Inflammatory macrophage treated with lipopolysaccharide for 1 hour (primary cell): ENCODE measurements at regions not wholly inside any gene's neighbourhood (a gene's known extent, or its start where the extent isn't known, plus 50 kb on each side); places are given as distances from the start of the nearest gene placed in this dataset.

ENCODE experiments used
- DNase-seq, 2 donors: peaks; one replicate each; pipeline ENCODE4 v3.0.0-alpha.2; 2020 to 2022

DNA sequence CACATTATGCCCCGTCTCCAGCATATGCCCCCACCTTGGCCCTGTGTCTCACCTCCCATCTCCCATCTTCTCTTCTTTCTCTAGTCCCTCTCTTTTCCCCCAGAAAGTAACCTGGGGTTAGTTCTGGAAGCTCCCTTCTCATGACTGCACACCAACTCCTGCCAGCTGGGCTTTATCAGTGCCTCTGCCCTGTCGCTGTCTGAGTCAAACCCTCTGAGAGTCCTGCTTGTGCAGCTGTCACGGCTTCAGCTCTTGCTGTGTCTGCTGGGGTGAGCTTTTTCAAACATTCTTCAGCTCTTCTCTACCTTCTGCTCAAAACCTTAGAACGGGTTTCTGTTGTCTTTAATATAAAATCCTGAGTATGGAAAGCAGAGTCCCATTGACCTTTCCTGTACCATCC is 304.5 kb upstream of the B3GAT1 start:
- no peak for DNase-seq

DNA sequence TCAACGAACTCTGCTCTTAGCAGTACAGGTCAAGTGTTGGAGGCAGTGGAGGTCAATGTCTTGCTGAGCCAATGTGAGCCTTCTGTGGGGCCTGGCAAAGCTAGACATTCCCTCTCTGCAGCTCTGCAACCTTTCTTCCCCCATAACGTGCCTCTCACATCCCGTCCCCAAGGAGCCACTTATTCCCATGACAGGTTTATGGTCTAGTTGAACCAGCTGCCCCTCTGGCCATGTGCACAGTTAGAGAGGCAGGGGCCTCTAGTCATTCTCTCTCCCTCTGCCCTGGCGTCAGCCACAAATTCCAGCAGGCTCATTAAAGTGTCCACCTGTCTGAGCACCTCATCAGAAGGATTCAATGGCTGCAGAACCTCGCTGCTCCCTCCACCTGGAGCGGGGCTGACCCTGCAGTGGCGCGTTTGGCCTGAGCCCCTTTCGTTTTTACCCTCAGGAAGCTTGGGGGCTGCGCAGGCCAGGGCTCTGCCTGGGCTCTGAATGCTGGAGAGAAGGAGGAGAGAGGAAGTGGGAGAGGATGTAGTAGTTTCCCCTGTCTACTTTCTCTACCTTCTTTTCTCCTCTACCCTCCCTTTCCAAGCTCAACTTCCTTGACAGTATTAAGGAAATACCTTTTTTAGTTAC is 302.1 kb upstream of the B3GAT1 start:
- no peak for DNase-seq

- no peak for DNase-seq
Measured at GRCh38 chr11:134712228-134713145, 300.4 kb upstream of the B3GAT1 start.

- DNase-seq: no peak
Measured at GRCh38 chr11:134711588-134711987, 299.5 kb upstream of the B3GAT1 start.

DNA sequence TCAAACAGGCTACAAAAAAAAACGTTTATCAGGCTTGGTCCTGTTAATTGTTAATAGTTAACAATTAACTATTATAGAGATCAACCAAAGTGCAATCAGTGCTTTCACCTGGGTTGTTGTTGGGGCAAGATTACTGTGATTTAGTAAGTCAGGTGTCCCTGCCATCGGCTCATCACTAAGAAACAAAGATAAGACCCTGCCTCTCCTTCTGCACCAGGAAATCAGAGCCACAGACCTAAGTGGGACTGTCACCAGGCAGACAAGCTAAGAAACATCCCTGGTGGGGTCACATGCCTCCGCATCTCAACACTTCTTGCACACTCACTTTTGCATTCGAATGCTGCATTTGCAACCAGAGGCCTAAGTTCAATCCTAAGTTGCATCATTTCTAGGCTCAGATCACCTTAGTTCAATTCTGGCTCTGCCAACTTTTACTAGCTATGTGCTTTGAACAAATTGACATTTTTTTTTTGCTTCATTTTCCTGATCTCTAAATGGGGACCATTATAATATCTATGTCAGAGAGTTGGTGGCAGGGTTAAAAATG is 298.9 kb upstream of the B3GAT1 start:
- DNase-seq: no peak

GRCh38 chr11:134705858-134706257 is 293.8 kb upstream of the B3GAT1 start:
- DNase-seq: no peak

- no peak for DNase-seq
Measured at GRCh38 chr11:134702827-134703226, 290.8 kb upstream of the B3GAT1 start.

DNA sequence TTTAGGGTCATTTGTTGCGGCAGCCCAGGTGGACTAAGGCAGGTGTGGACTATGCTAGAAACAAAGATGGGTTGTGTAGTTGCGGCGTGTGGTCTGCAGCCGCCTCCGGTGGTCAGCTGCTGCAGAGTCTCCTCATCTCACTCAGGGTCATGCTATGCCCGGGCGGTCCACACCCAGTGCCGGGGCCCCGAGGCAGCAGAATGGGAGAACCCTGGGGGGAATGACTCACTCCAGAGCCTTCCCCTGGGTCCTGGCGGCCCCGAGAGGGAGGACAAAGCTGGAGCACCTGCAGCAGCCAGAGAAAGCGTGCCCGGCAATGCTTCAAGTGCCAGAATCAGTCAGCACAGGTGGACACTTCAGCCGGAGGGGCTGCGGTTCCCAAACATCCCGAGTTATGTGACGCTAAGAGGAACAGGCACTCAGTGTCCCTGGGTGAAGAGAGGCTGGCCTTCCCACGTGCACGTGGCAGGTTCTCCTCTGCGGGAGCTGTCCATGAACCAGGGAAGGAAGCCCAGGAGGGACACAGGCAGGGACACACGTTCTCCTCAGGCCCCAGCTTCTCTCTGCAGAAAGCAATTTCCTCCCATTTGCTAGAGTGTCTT is 289.6 kb upstream of the B3GAT1 start:
- DNase-seq: no peak

DNA sequence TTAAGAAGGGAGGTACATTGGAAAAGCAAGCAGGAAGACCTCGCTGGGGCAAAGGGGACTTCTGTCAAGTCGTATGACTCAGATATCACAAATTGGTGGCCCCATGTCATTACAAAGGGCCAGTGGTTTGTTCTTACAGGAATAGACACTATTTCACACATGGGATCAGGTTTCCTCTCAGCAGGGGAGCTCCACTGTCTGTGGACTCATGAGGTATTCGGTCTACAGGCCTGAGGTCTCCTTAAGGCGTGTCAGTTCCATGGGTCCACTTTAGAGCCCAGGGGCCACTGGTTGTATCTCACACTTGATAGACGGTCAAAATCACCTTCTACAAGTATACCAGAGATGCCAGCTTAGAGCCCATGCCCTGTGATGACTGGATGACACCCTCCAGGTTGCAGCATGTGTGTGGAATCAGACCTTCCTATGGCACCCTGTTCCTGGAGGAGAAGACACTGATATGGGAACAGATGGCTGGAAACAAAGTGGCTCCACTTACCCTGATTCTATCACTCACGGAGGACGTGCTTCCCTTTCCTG is 288.1 kb upstream of the B3GAT1 start:
- DNase-seq: no peak

DNA sequence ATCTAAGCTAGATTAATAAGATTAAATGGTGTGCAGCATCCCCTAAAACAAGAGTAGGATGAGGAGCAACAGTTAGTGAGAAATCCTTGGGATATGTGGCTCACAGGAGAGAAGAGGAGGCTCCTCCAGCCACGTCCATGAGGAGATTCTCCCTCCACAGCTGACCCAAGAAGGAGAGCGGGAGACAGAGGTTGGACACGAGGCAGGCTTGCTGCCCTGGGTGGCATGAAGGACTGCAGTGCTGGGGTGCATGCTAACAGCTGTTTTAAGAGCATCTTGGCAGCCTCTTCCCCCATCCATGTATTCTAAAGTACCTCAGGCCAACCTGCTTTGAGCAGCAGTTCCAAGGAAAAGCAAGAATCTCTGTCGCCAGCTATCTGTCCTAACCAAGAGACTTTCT is 284.4 kb upstream of the B3GAT1 start:
- DNase-seq: no peak

- no peak for DNase-seq
Measured at GRCh38 chr11:134691985-134692384, 279.9 kb upstream of the B3GAT1 start.

GRCh38 chr11:134691295-134691873 is 279.3 kb upstream of the B3GAT1 start:
- no peak for DNase-seq

GRCh38 chr11:134689886-134690285 is 277.8 kb upstream of the B3GAT1 start:
- no peak for DNase-seq

DNA sequence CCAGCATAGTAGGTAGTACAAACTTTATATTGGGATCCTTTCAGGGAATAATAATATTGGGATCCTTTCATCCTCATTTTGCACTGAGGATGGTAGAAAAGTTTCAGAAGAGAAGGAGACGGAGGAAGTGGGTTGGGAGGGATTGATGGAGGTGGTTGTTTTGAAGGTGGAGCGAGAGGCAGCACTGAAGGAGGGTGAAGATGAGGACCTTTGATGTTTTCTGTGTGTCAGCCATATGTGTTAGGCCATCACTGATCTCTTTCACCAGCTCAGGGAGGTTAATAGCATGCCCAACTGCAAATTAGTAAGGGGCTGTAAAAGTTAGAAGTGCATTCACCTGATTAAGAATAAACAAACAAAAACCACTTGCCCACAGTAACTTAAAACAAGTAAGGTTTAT is 275.5 kb upstream of the B3GAT1 start:
- DNase-seq: no peak

DNA sequence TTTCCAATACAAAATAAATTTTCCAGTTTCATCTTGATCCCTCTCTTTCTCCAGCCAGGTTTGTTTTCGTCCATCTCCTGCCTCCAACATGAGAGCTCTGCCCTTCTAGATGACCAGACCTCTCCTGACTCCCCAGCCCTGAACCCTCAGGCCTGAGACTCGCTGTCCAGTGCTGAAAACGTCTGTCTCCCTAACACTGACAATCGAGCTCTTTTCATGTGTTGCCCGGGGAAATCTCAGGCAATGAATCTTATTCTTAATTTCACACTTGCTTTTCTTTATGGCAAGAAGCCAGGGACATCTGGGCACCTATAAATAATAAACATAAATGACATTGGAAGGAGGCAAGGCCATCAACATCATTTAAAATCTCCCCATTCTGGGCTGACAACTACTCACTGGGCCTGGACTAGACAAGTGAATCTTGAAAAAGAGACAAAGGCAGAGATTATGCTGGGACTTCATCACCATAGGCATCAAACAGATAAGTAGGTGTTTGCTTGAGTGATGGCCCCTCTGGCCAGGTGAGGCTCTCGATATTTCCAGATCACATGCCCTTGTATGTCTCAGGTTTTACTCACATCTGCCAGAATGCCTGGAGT is 274.5 kb upstream of the B3GAT1 start:
- DNase-seq: no peak

DNA sequence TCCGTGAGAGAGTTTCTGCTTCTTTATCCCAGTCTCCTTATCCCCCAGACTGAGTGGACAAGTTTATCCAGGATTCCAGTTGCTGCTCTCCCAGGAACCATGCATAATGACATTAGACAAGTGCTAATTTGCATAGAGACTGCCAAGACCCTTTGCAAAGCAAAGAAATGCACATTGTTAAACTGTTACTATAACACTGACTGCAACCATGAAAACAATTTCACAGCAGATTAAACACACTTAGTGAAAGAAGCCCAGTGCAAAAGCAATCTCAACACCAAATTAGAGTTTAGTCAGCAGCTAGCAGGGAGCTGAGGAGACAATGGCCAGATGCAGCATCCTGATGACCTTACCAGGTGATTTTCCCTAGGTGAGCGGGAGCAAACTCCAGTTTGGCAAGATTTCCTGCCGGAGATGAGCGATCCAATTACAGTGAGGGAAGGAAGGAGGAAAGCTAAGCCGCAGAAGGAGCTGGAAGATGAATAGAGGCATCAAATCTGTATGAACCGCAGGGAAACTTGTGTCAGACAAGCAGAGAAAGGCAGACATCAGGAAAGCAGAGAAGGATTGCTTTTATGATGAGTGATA is 273.8 kb upstream of the B3GAT1 start:
- DNase-seq: no peak

DNA sequence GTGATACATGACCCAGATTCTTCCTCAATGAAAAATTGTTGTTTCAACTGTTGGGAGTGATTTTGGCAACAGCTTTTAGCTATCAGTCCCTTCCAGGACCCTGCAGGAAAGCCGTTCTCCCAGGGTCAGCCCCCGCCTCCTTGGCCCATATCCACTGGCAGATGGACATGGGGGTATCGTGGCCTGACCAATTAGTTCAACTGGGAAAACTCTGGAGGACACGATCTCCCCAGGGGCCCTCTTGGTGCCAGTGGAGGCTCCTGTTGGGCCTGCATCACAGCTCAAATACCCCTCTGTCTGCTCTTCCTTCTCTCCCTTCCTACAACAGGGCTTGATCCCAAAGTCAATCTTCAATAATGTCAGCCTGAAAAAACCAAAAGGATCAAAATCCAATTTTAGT is 272.5 kb upstream of the B3GAT1 start:
- no peak for DNase-seq

DNA sequence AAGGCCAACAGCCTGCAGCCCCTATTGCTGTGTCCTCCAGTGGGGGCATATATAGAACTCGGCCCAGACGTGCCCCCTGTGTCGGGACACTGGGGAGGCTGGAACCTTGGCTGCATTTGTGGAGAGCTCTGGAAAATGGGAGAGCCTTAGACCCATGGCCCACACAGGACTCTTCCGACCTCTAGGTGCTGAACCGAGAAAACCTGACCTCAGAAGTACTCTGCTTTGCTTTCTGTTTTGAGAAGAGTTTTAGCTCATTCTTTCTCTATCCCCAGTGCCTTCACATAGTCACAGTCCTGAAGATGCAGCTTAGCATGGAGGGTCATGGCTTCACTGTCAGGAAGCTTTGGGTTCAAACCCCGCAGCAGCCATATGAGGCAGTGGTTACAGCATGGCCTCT is 271.8 kb upstream of the B3GAT1 start:
- no peak for DNase-seq

DNA sequence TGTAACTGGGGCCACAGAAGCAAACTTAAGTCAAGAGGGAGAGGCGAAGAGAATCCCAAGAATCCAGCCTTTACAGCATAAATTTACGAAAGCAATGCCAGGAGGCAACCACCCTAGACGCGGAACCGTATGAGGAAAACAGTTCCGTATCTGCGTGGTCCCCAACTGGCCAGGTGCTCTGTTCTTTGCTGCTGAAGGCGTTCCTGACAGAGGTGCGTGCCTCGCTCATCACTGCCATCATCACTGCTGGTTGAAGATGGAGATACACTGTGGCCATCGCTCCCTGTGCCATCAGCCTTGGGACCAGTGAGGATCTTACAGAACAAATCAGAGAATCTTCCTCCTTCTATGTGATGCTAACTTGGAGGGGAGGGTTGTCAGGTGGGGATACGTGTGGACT is 270.5 kb upstream of the B3GAT1 start:
- DNase-seq: no peak

DNA sequence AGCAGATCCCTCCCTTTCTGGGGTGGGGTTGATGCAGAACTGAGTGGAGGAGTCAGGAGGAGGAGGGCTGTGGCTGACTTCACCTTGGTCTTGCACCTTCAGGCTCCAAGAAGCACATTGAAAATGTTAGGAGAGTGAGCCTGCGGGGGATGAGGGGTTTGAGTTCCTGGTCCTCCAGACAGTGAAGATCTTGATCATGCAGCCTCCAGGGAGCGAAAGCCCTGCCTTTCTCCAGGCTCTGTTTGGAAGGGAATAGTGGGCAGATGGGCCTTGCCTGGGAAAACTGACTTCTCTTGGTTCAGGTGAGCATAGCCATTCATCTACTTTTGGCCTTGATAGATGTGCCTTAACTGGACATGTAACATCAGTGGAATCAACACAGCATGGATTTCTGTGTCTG is 267.6 kb upstream of the B3GAT1 start:
- DNase-seq: no peak

DNA sequence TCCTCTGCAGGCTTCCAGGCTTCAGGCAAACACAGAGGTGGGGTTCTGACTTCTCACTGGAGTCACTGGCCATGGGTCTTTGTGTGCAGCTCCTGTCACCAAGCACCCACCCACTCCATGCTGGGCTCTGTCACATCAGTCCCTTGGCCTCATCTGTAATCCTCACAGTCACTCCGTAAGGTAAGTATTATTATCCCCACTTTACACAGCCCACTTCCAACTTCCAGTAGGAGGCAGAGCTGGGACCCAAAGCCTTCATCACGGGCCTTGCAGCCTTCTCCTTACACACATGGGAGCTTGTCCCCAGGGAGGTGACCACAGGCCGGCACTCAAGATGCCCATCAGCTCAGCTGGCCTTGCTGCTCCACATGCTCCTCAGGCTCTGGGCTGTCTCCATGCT is 266.7 kb upstream of the B3GAT1 start:
- no peak for DNase-seq

GRCh38 chr11:134677891-134678551 is 266.0 kb upstream of the B3GAT1 start:
- no peak for DNase-seq
